ENCODE measurements at regions not wholly inside any gene's neighbourhood (a gene's known extent, or its start where the extent isn't known, plus 50 kb on each side); places are given as distances from the start of the nearest gene placed in this dataset.
"Not testable (repeated sequence)": the region's sequence is repeated elsewhere in the genome, so short reads cannot be mapped to it uniquely, and the experiment has no call there.

DNA sequence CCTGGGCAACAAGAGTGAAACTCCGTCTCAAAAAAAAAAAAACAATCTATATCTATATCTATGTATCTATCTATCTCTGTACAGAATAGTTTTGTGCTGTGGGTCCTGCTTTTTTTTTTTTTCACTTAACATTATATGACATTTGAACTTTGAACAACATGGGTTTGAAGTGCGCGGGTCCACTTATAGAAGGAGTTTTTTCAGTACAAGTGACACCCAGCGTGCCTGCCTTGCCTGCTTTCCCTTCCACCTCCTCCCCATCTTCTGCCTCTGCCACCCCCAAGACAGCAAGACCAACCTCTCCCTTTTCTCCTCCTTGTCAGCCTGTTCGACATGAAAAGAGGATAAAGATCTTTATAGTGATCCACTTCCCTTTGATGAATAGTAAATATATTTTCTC is 102.2 kb upstream of the KCNG1 start:
- no peak for FAIRE-seq
- H3K27ac ChIP-seq (ENCODE audit: extremely low read depth, low read depth, low read length): no peak overlapping the region
- WGBS (ENCODE audit: insufficient coverage, low coverage, missing lambda C conversion rate): 0% methylated on average over 5 of the region's 5 CpGs
- TF ChIP-seq RBM25 (IDR thresholded peaks at IDR 0.05; ENCODE audit: low read depth, low read length, severe bottlenecking) (no peak), CBX1 (IDR thresholded peaks at IDR 0.05; ENCODE audit: low read depth) (no peak), NFIX (CRISPR knock-in tag; IDR thresholded peaks at IDR 0.05; ENCODE audit: low read depth) (no peak), MYC (IDR thresholded peaks at IDR 0.05; ENCODE audit: low read depth, low read length) (no peak), MYC (CRISPR knock-in tag; IDR thresholded peaks at IDR 0.05; ENCODE audit: borderline replicate concordance, low read depth) (no peak), CREBBP (IDR thresholded peaks at IDR 0.05; ENCODE audit: low read depth, low read length) (no peak), RNF2 (IDR thresholded peaks at IDR 0.05) (no peak)
- in situ Hi-C loops (cut with MboI): no loop called here
- no peak for ATAC-seq
- no peaks in the 10 kb centered on the region for H3K79me2 ChIP-seq (ENCODE audit: control insufficient read depth, insufficient read depth, low read length)
- no peaks in the 10 kb centered on the region for H3K9me1 ChIP-seq (ENCODE audit: control insufficient read depth, insufficient read depth, low read length)
- BruUV-seq (replicated peaks): no TSS peak
- no peaks in the 10 kb centered on the region for H3K9me3 ChIP-seq (replicated peaks; ENCODE audit: control insufficient read depth, insufficient read depth, low read depth, low read length)
- no peak for DNase-seq (ENCODE audit: extremely low read depth in 1 of 4, low spot score in 3 of 4)
- H3K9ac ChIP-seq (ENCODE audit: insufficient read depth in 1 of 2, low read depth in 2 of 2, low read length in 2 of 2): no peak overlapping the region
- H3K4me3 ChIP-seq: no peak overlapping the region
- no peaks in the 10 kb centered on the region; the same call in 1 of the 2 replicates for H4K20me1 ChIP-seq (replicated peaks; ENCODE audit: control insufficient read depth, insufficient read depth, low read length)
- intact Hi-C loops (cut with micrococcal nuclease): no loop called here
- no peaks in the 10 kb centered on the region for H3K4me1 ChIP-seq (replicated peaks in 1 of 2; ENCODE audit: control insufficient read depth in 2 of 2, insufficient read depth in 2 of 2, low read length in 2 of 2)
- H2AFZ ChIP-seq (ENCODE audit: low read depth, low read length): no peak overlapping the region
- ChIA-PET POLR2A (no interaction called here), CTCF (ENCODE audit: low intra/inter-chr PET ratio) (no interaction called here)
- H3K27me3 ChIP-seq (ENCODE audit: control insufficient read depth in 2 of 2, insufficient read depth in 2 of 2, low read length in 2 of 2): peaks cover 21 to 51% of the 10 kb centered on the region in 2 experiments; a peak in 4 of 5 replicates
- no peak overlapping the region for H3K4me2 ChIP-seq (ENCODE audit: insufficient read depth, low read length)
- H3K36me3 ChIP-seq (ENCODE audit: control insufficient read depth, insufficient read depth, low read length): no peaks in the 10 kb centered on the region

DNA sequence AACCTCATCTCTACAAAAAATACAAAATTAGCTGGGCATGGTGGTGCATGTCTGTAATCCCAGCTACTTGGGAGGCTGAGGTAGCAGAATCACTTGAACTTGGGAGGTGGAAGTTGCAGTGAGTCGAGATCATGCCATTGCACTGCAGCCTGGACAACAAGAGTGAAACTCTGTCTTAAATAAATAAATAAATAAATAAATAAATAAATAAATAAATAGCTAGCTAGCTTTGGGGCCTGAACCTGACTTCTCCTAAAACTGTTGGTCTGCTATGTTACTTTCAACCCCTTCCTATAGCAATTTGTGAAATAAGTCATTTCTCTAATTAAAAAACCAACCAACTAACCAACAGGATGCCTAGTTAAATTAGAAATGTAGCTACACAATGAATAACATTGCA is 101.0 kb upstream of the KCNG1 start:
- CTCF ChIA-PET (ENCODE audit: low intra/inter-chr PET ratio); ATAC-seq; FAIRE-seq; DNase-seq (ENCODE audit: extremely low read depth in 1 of 4, low spot score in 3 of 4); H2AFZ ChIP-seq (ENCODE audit: low read depth, low read length); intact Hi-C loops (cut with micrococcal nuclease); H4K20me1 ChIP-seq (replicated peaks; ENCODE audit: control insufficient read depth, insufficient read depth, low read length); in situ Hi-C loops (cut with MboI); H3K4me1 ChIP-seq (replicated peaks in 1 of 2; ENCODE audit: control insufficient read depth in 2 of 2, insufficient read depth in 2 of 2, low read length in 2 of 2); H3K9ac ChIP-seq (ENCODE audit: insufficient read depth in 1 of 2, low read depth in 2 of 2, low read length in 2 of 2); H3K9me1 ChIP-seq (ENCODE audit: control insufficient read depth, insufficient read depth, low read length); H3K4me2 ChIP-seq (ENCODE audit: insufficient read depth, low read length); H3K4me3 ChIP-seq; BruUV-seq (replicated peaks); POLR2A ChIA-PET; H3K79me2 ChIP-seq (ENCODE audit: control insufficient read depth, insufficient read depth, low read length); H3K9me3 ChIP-seq (replicated peaks; ENCODE audit: control insufficient read depth, insufficient read depth, low read depth, low read length); H3K27ac ChIP-seq (ENCODE audit: extremely low read depth, low read depth, low read length); H3K36me3 ChIP-seq (ENCODE audit: control insufficient read depth, insufficient read depth, low read length): not testable (repeated sequence)
- WGBS (ENCODE audit: insufficient coverage, low coverage, missing lambda C conversion rate): 0% methylated on average over 1 of the region's 1 CpG
- H3K27me3 ChIP-seq (ENCODE audit: control insufficient read depth in 2 of 2, insufficient read depth in 2 of 2, low read length in 2 of 2): peaks cover 17 to 53% of the 10 kb centered on the region in 2 experiments; a peak in 4 of 5 replicates

All from K562 (cell line).